Astrocyte (in vitro differentiated cells and primary cell): ENCODE measurements at regions not wholly inside any gene's neighbourhood (a gene's known extent, or its start where the extent isn't known, plus 50 kb on each side); places are given as distances from the start of the nearest gene placed in this dataset.

ENCODE experiments used
- DNase-seq: peaks from one replicate; pipeline ENCODE4 v3.0.0-alpha.2; 2010; ENCODE audit warnings: low read depth
- FAIRE-seq: peaks from 2 replicates; lab custom pipeline; 2011; peaks lifted over from hg19 to GRCh38; lab: Jason Lieb, UNC
- H2AFZ ChIP-seq: 2 replicates; pipeline ENCODE4 v1.6.0; 2012; ENCODE audit warnings: low read depth, low read length, inconsistent platforms
- H3K27ac ChIP-seq: 2 replicates; pipeline ENCODE4 v1.5.1; 2011; ENCODE audit warnings: low read depth, low read length, inconsistent platforms
- H3K27me3 ChIP-seq: 2 replicates; pipeline ENCODE4 v1.6.0; 2011; ENCODE audit warnings: low read length, inconsistent platforms; ENCODE audit not compliant: insufficient read depth
- H3K36me3 ChIP-seq: 2 replicates; pipeline ENCODE4 v1.5.1; 2011; ENCODE audit warnings: low read length, inconsistent platforms; ENCODE audit not compliant: insufficient read depth
- H3K4me1 ChIP-seq: 2 replicates; pipeline ENCODE4 v1.5.1; 2011; ENCODE audit warnings: low read length, inconsistent platforms; ENCODE audit not compliant: insufficient read depth
- H3K4me2 ChIP-seq: 2 replicates; pipeline ENCODE4 v1.6.0; 2012; ENCODE audit warnings: low read length, inconsistent platforms
- H3K4me3 ChIP-seq: 2 replicates; pipeline ENCODE4 v1.5.1; 2011; ENCODE audit warnings: low read depth, mild to moderate bottlenecking, low read length, inconsistent platforms; ENCODE audit not compliant: insufficient read depth
- H3K79me2 ChIP-seq: 2 replicates; pipeline ENCODE4 v1.6.0; 2012; ENCODE audit warnings: mild to moderate bottlenecking, low read length, inconsistent platforms; ENCODE audit not compliant: insufficient read depth
- H3K9ac ChIP-seq: 2 replicates; pipeline ENCODE4 v1.6.0; 2012; ENCODE audit warnings: mild to moderate bottlenecking, low read length, inconsistent platforms
- H3K9me3 ChIP-seq: 2 replicates; pipeline ENCODE4 v1.5.1; 2012; ENCODE audit warnings: low read depth, mild to moderate bottlenecking, low read length, inconsistent platforms; ENCODE audit not compliant: insufficient read depth
- H4K20me1 ChIP-seq: 2 replicates; pipeline ENCODE4 v1.6.0; 2012; ENCODE audit warnings: low read length, inconsistent platforms; ENCODE audit not compliant: insufficient read depth
- H3K27ac Mint-ChIP-seq: one replicate; pipeline ENCODE4 v1.8.0; 2021; ENCODE audit warnings: mild to moderate bottlenecking, mixed read lengths; ENCODE audit not compliant: unreplicated experiment
- H3K27me3 Mint-ChIP-seq: one replicate; pipeline ENCODE4 v1.8.0; 2021; ENCODE audit warnings: low read depth, mixed read lengths; ENCODE audit not compliant: unreplicated experiment
- H3K36me3 Mint-ChIP-seq: one replicate; pipeline ENCODE4 v1.8.0; 2021; ENCODE audit warnings: low read depth, mixed read lengths; ENCODE audit not compliant: unreplicated experiment
- H3K4me1 Mint-ChIP-seq: one replicate; pipeline ENCODE4 v1.8.0; 2021; ENCODE audit warnings: low read depth, mixed read lengths; ENCODE audit not compliant: unreplicated experiment
- H3K4me3 Mint-ChIP-seq: one replicate; pipeline ENCODE4 v1.8.0; 2021; ENCODE audit warnings: mild to moderate bottlenecking, moderate library complexity, mixed read lengths; ENCODE audit not compliant: unreplicated experiment
- H3K9me3 Mint-ChIP-seq: one replicate; pipeline ENCODE4 v1.8.0; 2021; ENCODE audit warnings: mild to moderate bottlenecking, mixed read lengths; ENCODE audit not compliant: unreplicated experiment
- CTCF ChIP-seq: IDR thresholded peaks from 2 replicates; pipeline ENCODE4 v1.5.1; 2011; ENCODE audit warnings: low read depth, mild to moderate bottlenecking, inconsistent platforms, low read length, moderate library complexity; ENCODE audit not compliant: insufficient read depth
- EZH2 ChIP-seq: IDR thresholded peaks from 2 replicates; pipeline ENCODE4 v1.6.1; 2012; ENCODE audit warnings: mild to moderate bottlenecking, low read length, inconsistent platforms; ENCODE audit not compliant: insufficient read depth

- H3K79me2 ChIP-seq, result no peaks in the 10 kb centered on the region
- FAIRE-seq (no peak), DNase-seq (no peak)
- H3K27ac ChIP-seq, result no peak overlapping the region
- no peaks in the 10 kb centered on the region for H4K20me1 ChIP-seq
- Mint-ChIP-seq H3K9me3 (peaks cover 8% of the 10 kb centered on the region), H3K4me3 (no peak overlapping the region), H3K27ac (no peak overlapping the region), H3K27me3 (no peaks in the 10 kb centered on the region), H3K36me3 (peaks cover 2% of the 10 kb centered on the region), H3K4me1 (peaks cover 22% of the 10 kb centered on the region)
- H3K9me3 ChIP-seq, result no peaks in the 10 kb centered on the region
- no peak overlapping the region for H2AFZ ChIP-seq
- H3K27me3 ChIP-seq, result no peaks in the 10 kb centered on the region
- no peak overlapping the region for H3K4me3 ChIP-seq
- no peak overlapping the region for H3K4me2 ChIP-seq
- no peaks in the 10 kb centered on the region for H3K4me1 ChIP-seq
- no peaks in the 10 kb centered on the region for H3K36me3 ChIP-seq
- no peak overlapping the region for H3K9ac ChIP-seq
- TF ChIP-seq EZH2 (no peak), CTCF (no peak)
Measured at GRCh38 chr2:182509216-182509615, 82.4 kb upstream of the PDE1A start.

- Mint-ChIP-seq H3K36me3 (no peaks in the 10 kb centered on the region), H3K27me3 (no peaks in the 10 kb centered on the region), H3K4me3 (no peak overlapping the region), H3K9me3 (no peaks in the 10 kb centered on the region), H3K27ac (no peak overlapping the region), H3K4me1 (peaks cover 12% of the 10 kb centered on the region)
- no peaks in the 10 kb centered on the region for H3K27me3 ChIP-seq
- FAIRE-seq (no peak), DNase-seq (no peak)
- H4K20me1 ChIP-seq, result no peaks in the 10 kb centered on the region
- H3K4me3 ChIP-seq, result no peak overlapping the region
- TF ChIP-seq EZH2, result no peak
- no peak for TF ChIP-seq CTCF
- no peak overlapping the region for H3K27ac ChIP-seq
- H3K4me1 ChIP-seq, result no peaks in the 10 kb centered on the region
- no peaks in the 10 kb centered on the region for H3K79me2 ChIP-seq
- no peaks in the 10 kb centered on the region for H3K9me3 ChIP-seq
- no peak overlapping the region for H3K4me2 ChIP-seq
- H2AFZ ChIP-seq, result no peak overlapping the region
- no peaks in the 10 kb centered on the region for H3K36me3 ChIP-seq
- H3K9ac ChIP-seq, result no peak overlapping the region
Measured at GRCh38 chr2:182521453-182522404, 94.9 kb upstream of the PDE1A start.

DNA sequence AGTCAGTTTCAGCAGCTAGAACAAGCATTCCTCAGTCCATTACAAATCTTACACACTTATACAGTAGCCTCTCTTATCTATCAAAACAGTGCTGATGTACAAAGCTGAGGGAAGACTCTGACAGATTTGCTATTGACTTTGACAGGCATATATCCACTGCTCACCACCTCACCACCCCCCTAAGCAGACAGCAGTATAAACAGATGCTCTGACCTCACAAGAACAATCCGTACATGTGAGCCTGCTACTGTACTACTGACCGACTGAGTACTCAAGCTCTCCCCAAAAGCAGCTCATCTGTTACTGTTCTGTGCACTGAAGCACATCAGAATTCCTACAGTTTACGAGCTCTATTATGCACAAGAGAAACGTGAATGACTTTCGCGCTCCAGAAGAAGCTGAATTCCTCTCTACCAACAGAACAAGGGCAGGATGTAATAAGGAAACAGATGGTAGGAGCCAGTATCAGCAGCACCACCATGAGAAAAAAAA lies 95.6 kb upstream of the PDE1A start:
- Histone ChIP-seq H3K4me3 (no peak overlapping the region), H3K9me3 (no peaks in the 10 kb centered on the region), H3K36me3 (no peaks in the 10 kb centered on the region), H3K4me1 (no peaks in the 10 kb centered on the region), H3K79me2 (no peaks in the 10 kb centered on the region), H3K9ac (no peak overlapping the region), H3K27ac (no peak overlapping the region), H3K27me3 (no peaks in the 10 kb centered on the region), H4K20me1 (no peaks in the 10 kb centered on the region), H2AFZ (peak overlapping the region; percentile 55), H3K4me2 (peak overlapping the region; percentile 68)
- Mint-ChIP-seq H3K27ac (no peak overlapping the region), H3K4me1 (peaks cover 12% of the 10 kb centered on the region), H3K36me3 (no peaks in the 10 kb centered on the region), H3K4me3 (no peak overlapping the region), H3K27me3 (no peaks in the 10 kb centered on the region), H3K9me3 (no peaks in the 10 kb centered on the region)
- FAIRE-seq (no peak), DNase-seq (peak; percentile 73)
- TF ChIP-seq EZH2, result no peak
- no peak for TF ChIP-seq CTCF
